Mesothelial cell of epicardium (in vitro differentiated cells): ENCODE measurements at regions not wholly inside any gene's neighbourhood (a gene's known extent, or its start where the extent isn't known, plus 50 kb on each side); places are given as distances from the start of the nearest gene placed in this dataset.

ENCODE experiments used
- DNase-seq, 2 experiments: peaks; one replicate each; pipeline ENCODE4 v3.0.0; 2021; ENCODE audit warnings: low spot score in 2 of 2; ENCODE audit not compliant: unreplicated experiment in 2 of 2
- H3K27ac Mint-ChIP-seq: 2 replicates; pipeline ENCODE4 v1.8.0; 2021; ENCODE audit warnings: mixed read lengths
- H3K27me3 Mint-ChIP-seq: 2 replicates; pipeline ENCODE4 v1.8.0; 2021; ENCODE audit warnings: low read depth, mixed read lengths
- H3K36me3 Mint-ChIP-seq: 2 replicates; pipeline ENCODE4 v1.8.0; 2021; ENCODE audit warnings: mixed read lengths
- H3K4me1 Mint-ChIP-seq: 2 replicates; pipeline ENCODE4 v1.8.0; 2021; ENCODE audit warnings: mixed read lengths
- H3K4me3 Mint-ChIP-seq: 2 replicates; pipeline ENCODE4 v1.8.0; 2021; ENCODE audit warnings: mild to moderate bottlenecking, moderate library complexity, mixed read lengths
- H3K9me3 Mint-ChIP-seq: 2 replicates; pipeline ENCODE4 v1.8.0; 2021; ENCODE audit warnings: mixed read lengths
- CTCF ChIP-seq: fragments of 200-600 bp; sonication (generic); IDR thresholded peaks from one replicate; pipeline ENCODE4 v1.5.0; 2021; ENCODE audit warnings: antibody characterized with exemption; ENCODE audit not compliant: unreplicated experiment

- no peak for TF ChIP-seq CTCF
- no peak overlapping the region for H3K4me3 Mint-ChIP-seq
Measured at GRCh38 chr5:68628082-68628814, 412.7 kb downstream of the PIK3R1 start.

GRCh38 chr5:68630354-68630753 lies 414.8 kb downstream of the PIK3R1 start:
- H3K27ac Mint-ChIP-seq: no peak overlapping the region
- peaks cover 5% of the 10 kb centered on the region for H3K9me3 Mint-ChIP-seq
- no peak overlapping the region for H3K4me3 Mint-ChIP-seq
- H3K4me1 Mint-ChIP-seq: peaks cover 7% of the 10 kb centered on the region
- TF ChIP-seq CTCF: no peak
- H3K27me3 Mint-ChIP-seq: no peaks in the 10 kb centered on the region
- no peak for DNase-seq
- H3K36me3 Mint-ChIP-seq: no peaks in the 10 kb centered on the region

More at GRCh38 chr5:68628082-68628814, 412.7 kb downstream of the PIK3R1 start:
- H3K9me3 Mint-ChIP-seq: peaks cover 5% of the 10 kb centered on the region
- no peaks in the 10 kb centered on the region for H3K36me3 Mint-ChIP-seq
- no peak overlapping the region for H3K27ac Mint-ChIP-seq
- no peaks in the 10 kb centered on the region for H3K27me3 Mint-ChIP-seq
- H3K4me1 Mint-ChIP-seq: peaks cover 3% of the 10 kb centered on the region
- no peak for DNase-seq

- peaks cover 7% of the 10 kb centered on the region for H3K9me3 Mint-ChIP-seq
- H3K4me3 Mint-ChIP-seq: no peak overlapping the region
- H3K27ac Mint-ChIP-seq: no peak overlapping the region
- no peak for TF ChIP-seq CTCF
- no peaks in the 10 kb centered on the region for H3K36me3 Mint-ChIP-seq
- peaks cover 7% of the 10 kb centered on the region for H3K4me1 Mint-ChIP-seq
- DNase-seq: no peak
- no peaks in the 10 kb centered on the region for H3K27me3 Mint-ChIP-seq
Measured at GRCh38 chr5:68631884-68632283, 416.3 kb downstream of the PIK3R1 start.

- Mint-ChIP-seq H3K36me3 (peaks cover 2% of the 10 kb centered on the region), H3K27me3 (no peaks in the 10 kb centered on the region), H3K27ac (no peak overlapping the region), H3K4me3 (no peak overlapping the region), H3K4me1 (peaks cover 7% of the 10 kb centered on the region), H3K9me3 (peaks cover 18% of the 10 kb centered on the region)
- DNase-seq: no peak
- TF ChIP-seq CTCF: no peak
Measured at GRCh38 chr5:68641211-68641610, 425.7 kb downstream of the PIK3R1 start.

- Mint-ChIP-seq H3K36me3 (peaks cover 2% of the 10 kb centered on the region), H3K4me3 (no peak overlapping the region), H3K4me1 (peaks cover 24% of the 10 kb centered on the region), H3K27ac (no peak overlapping the region), H3K9me3 (peaks cover 13% of the 10 kb centered on the region), H3K27me3 (no peaks in the 10 kb centered on the region)
- no peak for TF ChIP-seq CTCF
- DNase-seq: no peak
Measured at GRCh38 chr5:68643064-68643463, 427.5 kb downstream of the PIK3R1 start.
